Upper lobe of right lung (tissue), 1 donor: ENCODE measurements at regions not wholly inside any gene's neighbourhood (a gene's known extent, or its start where the extent isn't known, plus 50 kb on each side); places are given as distances from the start of the nearest gene placed in this dataset.

Source experiments
- ATAC-seq: fragments of 200-7000 bp; cut with Tn5 transposase; one replicate; pipeline ENCODE4 v1.9.1; 2020; ENCODE audit warnings: mild to moderate bottlenecking, moderate library complexity
- DNase-seq: peaks from one replicate; pipeline ENCODE4 v3.0.0-alpha.2; 2020
- H3K27ac ChIP-seq: fragments of 200-600 bp; one replicate; pipeline ENCODE4 v1.8.0; 2022
- H3K27me3 ChIP-seq: fragments of 200-600 bp; one replicate; pipeline ENCODE4 v1.8.0; 2022; ENCODE audit warnings: mild to moderate bottlenecking
- H3K36me3 ChIP-seq: fragments of 200-600 bp; one replicate; pipeline ENCODE4 v1.8.0; 2022
- H3K4me1 ChIP-seq: fragments of 200-600 bp; one replicate; pipeline ENCODE4 v1.8.0; 2022
- H3K4me3 ChIP-seq: fragments of 200-600 bp; one replicate; pipeline ENCODE4 v1.8.0; 2022; ENCODE audit warnings: mild to moderate bottlenecking
- H3K9me3 ChIP-seq: fragments of 200-600 bp; one replicate; pipeline ENCODE4 v1.8.0; 2022
- intact Hi-C: fragments of 100-400 bp; cut with DNase I; formaldehyde crosslinking; loops from one replicate; pipeline ENCODE4 v1.11.0; 2022
- TF ChIP-seq, protein P1 (sequence below): fragments of 200-600 bp; IDR thresholded peaks from one replicate; pipeline ENCODE4 v1.8.0; 2022; ENCODE audit warnings: antibody characterized with exemption
- donor health status: DM: no; HTN: yes; CAD: no; lungs with severe emphysema.

DNA sequence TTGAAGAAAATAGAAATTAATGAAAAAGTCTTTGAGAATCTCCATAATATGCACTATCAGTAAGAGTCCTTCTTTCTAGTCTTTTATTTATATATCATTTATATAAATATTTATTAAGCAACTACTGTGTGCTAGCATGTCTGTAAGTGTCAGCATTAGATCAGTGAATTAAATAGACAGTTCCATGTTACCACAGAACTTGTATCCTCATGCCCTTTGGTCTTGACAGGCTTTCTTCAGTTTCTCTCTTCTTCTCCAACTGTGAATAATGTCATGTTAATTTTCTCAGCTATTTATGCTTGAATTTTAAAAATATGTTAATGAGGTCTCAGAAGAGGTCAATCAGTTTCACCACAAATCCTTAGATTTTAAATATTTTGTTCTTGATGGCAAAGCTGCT lies 389.6 kb upstream of the TRAM1L1 start:
- H3K36me3 ChIP-seq, result no peaks in the 10 kb centered on the region
- intact Hi-C loops, result no loop called here
- H3K27me3 ChIP-seq, result no peaks in the 10 kb centered on the region
- no peak overlapping the region for H3K4me3 ChIP-seq
- DNase-seq (no peak), ATAC-seq (no peak)
- no peaks in the 10 kb centered on the region for H3K4me1 ChIP-seq
- no peak overlapping the region for H3K27ac ChIP-seq
- TF ChIP-seq, protein P1, sequence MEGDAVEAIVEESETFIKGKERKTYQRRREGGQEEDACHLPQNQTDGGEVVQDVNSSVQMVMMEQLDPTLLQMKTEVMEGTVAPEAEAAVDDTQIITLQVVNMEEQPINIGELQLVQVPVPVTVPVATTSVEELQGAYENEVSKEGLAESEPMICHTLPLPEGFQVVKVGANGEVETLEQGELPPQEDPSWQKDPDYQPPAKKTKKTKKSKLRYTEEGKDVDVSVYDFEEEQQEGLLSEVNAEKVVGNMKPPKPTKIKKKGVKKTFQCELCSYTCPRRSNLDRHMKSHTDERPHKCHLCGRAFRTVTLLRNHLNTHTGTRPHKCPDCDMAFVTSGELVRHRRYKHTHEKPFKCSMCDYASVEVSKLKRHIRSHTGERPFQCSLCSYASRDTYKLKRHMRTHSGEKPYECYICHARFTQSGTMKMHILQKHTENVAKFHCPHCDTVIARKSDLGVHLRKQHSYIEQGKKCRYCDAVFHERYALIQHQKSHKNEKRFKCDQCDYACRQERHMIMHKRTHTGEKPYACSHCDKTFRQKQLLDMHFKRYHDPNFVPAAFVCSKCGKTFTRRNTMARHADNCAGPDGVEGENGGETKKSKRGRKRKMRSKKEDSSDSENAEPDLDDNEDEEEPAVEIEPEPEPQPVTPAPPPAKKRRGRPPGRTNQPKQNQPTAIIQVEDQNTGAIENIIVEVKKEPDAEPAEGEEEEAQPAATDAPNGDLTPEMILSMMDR, result no peak
- H3K9me3 ChIP-seq, result no peaks in the 10 kb centered on the region

DNA sequence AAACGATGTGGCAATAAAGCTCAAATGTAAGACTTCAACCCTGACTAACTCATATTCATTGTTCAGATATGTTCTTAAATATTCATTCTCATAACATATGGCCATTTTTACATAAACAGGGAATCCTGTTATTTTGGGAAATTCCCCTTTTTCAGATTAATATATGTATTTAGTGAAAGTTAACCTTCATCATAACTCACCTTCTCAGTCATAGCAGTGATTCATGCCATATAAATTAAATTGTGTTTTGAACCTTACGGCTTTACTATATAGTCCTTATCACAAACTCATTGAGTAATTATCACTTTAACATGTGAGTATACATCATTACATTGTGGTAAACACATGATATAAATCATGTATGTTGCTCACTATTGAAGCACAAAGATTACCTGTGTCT lies 392.5 kb upstream of the TRAM1L1 start:
- no peaks in the 10 kb centered on the region for H3K36me3 ChIP-seq
- H3K4me3 ChIP-seq, result no peak overlapping the region
- no peaks in the 10 kb centered on the region for H3K9me3 ChIP-seq
- no peak overlapping the region for H3K27ac ChIP-seq
- ATAC-seq (no peak), DNase-seq (no peak)
- no peaks in the 10 kb centered on the region for H3K27me3 ChIP-seq
- TF ChIP-seq, protein P1, result no peak
- intact Hi-C loops, result no loop called here
- H3K4me1 ChIP-seq, result no peaks in the 10 kb centered on the region

DNA sequence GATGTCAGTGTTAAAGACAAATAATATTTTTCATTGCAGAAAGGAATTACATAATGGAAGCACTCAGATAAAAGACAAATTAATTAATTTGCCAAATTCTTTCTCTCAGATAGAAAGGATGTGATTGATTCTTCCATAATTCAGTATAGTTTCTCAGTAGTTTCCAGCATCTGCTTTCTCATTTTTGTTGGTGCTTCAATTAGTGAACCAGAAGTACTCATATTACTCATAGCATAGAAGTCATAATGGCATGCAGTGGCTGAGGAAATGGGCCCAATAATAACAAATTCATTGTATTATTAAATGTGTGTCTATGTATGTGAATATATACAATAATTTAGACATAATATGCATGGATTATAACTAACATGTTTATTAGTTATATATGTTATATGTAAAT lies 393.3 kb upstream of the TRAM1L1 start:
- no peaks in the 10 kb centered on the region for H3K36me3 ChIP-seq
- TF ChIP-seq, protein P1, result no peak
- DNase-seq, result no peak
- ATAC-seq, result no peak
- no peaks in the 10 kb centered on the region for H3K4me1 ChIP-seq
- no peak overlapping the region for H3K4me3 ChIP-seq
- intact Hi-C loops, result no loop called here
- no peak overlapping the region for H3K27ac ChIP-seq
- no peaks in the 10 kb centered on the region for H3K9me3 ChIP-seq
- no peaks in the 10 kb centered on the region for H3K27me3 ChIP-seq

DNA sequence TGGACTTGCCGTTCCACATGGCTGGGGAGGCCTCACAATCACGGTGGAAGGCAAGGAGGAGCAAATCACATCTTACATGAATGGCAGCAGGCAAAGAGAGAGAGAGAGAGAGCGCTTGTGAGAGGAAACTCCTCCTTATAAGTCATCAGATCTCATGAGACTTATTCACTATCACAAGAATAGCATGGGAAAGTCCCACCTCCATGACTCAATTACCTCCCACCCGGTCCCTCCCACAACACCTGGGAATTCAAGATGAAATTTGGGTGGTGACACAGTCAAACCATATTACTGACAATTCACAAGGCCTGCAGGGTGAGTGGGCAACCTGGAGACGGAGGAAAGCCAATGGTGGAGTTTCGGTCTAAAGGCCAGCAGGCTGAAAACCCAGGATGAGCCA lies 394.3 kb upstream of the TRAM1L1 start:
- TF ChIP-seq, protein P1, result no peak
- Histone ChIP-seq H3K27ac (no peak overlapping the region), H3K27me3 (no peaks in the 10 kb centered on the region), H3K4me1 (no peaks in the 10 kb centered on the region), H3K36me3 (no peaks in the 10 kb centered on the region), H3K4me3 (no peak overlapping the region), H3K9me3 (no peaks in the 10 kb centered on the region)
- no peak for ATAC-seq
- no peak for DNase-seq
- intact Hi-C loops, result no loop called here

DNA sequence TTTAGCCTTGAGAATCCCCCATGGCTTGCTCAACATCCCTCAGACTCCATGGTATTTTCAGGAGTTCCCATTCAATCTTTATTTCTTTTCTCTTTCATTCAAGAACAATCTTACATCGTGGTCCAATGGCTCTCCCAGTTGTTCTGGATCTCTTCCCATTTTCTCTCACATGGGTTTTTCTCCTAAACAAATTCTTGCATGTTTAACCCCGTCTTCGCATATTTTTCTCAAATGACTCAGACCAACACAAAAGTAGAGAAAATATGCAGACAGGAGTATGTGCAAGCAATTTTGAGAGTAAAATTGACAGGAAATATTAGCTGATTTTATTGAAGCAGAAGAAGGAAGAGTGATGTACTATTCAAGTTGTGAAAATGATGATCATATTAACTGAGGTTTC lies 396.4 kb upstream of the TRAM1L1 start:
- DNase-seq (no peak), ATAC-seq (no peak)
- TF ChIP-seq, protein P1, result no peak
- Histone ChIP-seq H3K4me1 (no peaks in the 10 kb centered on the region), H3K4me3 (no peak overlapping the region), H3K36me3 (no peaks in the 10 kb centered on the region), H3K27ac (no peak overlapping the region), H3K27me3 (no peaks in the 10 kb centered on the region), H3K9me3 (no peaks in the 10 kb centered on the region)
- intact Hi-C loops, result no loop called here

DNA sequence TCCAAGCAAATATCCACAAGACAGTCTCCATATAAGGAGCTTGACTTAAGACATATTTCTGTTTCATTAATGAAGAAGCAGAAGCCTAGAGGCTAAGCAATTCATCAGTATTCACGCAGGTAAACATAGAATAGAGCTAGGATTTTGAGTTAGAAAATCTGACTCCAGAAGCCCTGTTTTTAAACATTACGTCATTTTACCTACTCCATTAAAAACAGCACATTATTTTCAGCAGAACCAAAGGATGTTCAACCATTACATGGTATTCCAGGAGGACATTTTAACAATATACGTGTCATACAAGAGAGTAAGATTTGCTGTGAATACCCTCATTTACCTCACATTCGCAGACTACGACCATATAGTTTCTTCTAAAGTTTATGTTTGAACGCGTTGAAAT lies 403.3 kb upstream of the TRAM1L1 start:
- Histone ChIP-seq H3K9me3 (no peaks in the 10 kb centered on the region), H3K4me1 (no peaks in the 10 kb centered on the region), H3K27ac (no peak overlapping the region), H3K4me3 (no peak overlapping the region), H3K36me3 (no peaks in the 10 kb centered on the region), H3K27me3 (no peaks in the 10 kb centered on the region)
- ATAC-seq, result no peak
- TF ChIP-seq, protein P1, result no peak
- no peak for DNase-seq
- intact Hi-C loops, result no loop called here
